Heart right ventricle (tissue), 16 donors: ENCODE measurements at regions not wholly inside any gene's neighbourhood (a gene's known extent, or its start where the extent isn't known, plus 50 kb on each side); places are given as distances from the start of the nearest gene placed in this dataset.

ENCODE experiments used
- ATAC-seq, 8 donors: fragments of 200-7000 bp; cut with Tn5 transposase; one replicate each; pipeline ENCODE4 v1.9.1; 2020; ENCODE audit warnings: mild to moderate bottlenecking in 8 of 8, moderate library complexity in 8 of 8, moderate number of reproducible peaks in 1 of 8
- DNase-seq, 2 donors: peaks; one replicate each; pipeline ENCODE4 v3.0.0-alpha.2; 2020
- H3K27ac ChIP-seq, 10 donors: fragments of 200-600 bp; sonication (generic) in 2 of 10; one replicate each; pipeline versions ENCODE4 v1.5.0 to v1.8.0; 2020 to 2022; ENCODE audit warnings: mild to moderate bottlenecking in 3 of 10
- H3K27me3 ChIP-seq, 7 donors: fragments of 200-600 bp; one replicate each; pipeline ENCODE4 v1.8.0; 2021 to 2022; ENCODE audit warnings: mild to moderate bottlenecking in 2 of 7
- H3K36me3 ChIP-seq, 9 donors: fragments of 200-600 bp; sonication (generic) in 1 of 9; one replicate each; pipeline versions ENCODE4 v1.5.0 to v1.8.0; 2020 to 2022; ENCODE audit warnings: mild to moderate bottlenecking in 2 of 9
- H3K4me1 ChIP-seq, 9 donors: fragments of 200-600 bp; sonication (generic) in 1 of 9; one replicate each; pipeline versions ENCODE4 v1.5.0 to v1.8.0; 2020 to 2022; ENCODE audit warnings: mild to moderate bottlenecking in 4 of 9
- H3K4me3 ChIP-seq, 10 donors: fragments of 200-600 bp; sonication (generic) in 2 of 10; one replicate each; pipeline versions ENCODE4 v1.5.0 to v1.8.0; 2020 to 2022; ENCODE audit warnings: mild to moderate bottlenecking in 7 of 10, moderate library complexity in 2 of 10
- H3K9me3 ChIP-seq, 11 donors: fragments of 200-600 bp in 10 of 11; sonication (generic) in 2 of 11; one replicate each; pipeline versions ENCODE4 v1.5.0 to v1.8.0; 2013 to 2022; ENCODE audit warnings: mild to moderate bottlenecking in 2 of 11, control low read depth in 1 of 11, moderate library complexity in 1 of 11
- WGBS, 2 donors: extraction: QIAGEN DNeasy Blood & Tissue Kit; methylation state at CpG; one replicate each; pipeline ENCODE4 v1.1.7; 2013; ENCODE audit warnings: inconsistent platforms in 1 of 2; 5-methylcytosine and 5-hydroxymethylcytosine counted together
- intact Hi-C, 10 donors: fragments of 100-400 bp; cut with DNase I; formaldehyde crosslinking; loops; one replicate each; pipeline versions ENCODE4 v1.11.1 to v1.14.2; 2022
- TF ChIP-seq, protein P1 (sequence below), 9 donors: fragments of 200-600 bp; sonication (generic) in 2 of 9; IDR thresholded peaks; one replicate each; pipeline versions ENCODE4 v1.5.0 to v1.8.0; 2021 to 2022; ENCODE audit warnings: antibody characterized with exemption in 9 of 9, mild to moderate bottlenecking in 5 of 9, moderate library complexity in 1 of 9
- donor health status: Arrhythmogenic right ventricular cardiomyopathy.
- donor health status: ischemic (EF 13 %, LVEDD 7.1; RV severe dilation, severe dysfunction).
- donor health status: healthy with polysubstance abuse.
- donor health status: DM: no; HTN: yes; CAD: no.
- donor health status: DM: no; HTN: no; CAD: no.
- donor health status: ischemic (EF 25% LVEDD 6.9; RV normal size, moderate dysfunction).
- donor health status: ischemic (EF 25% LVEDD 5.7; RV mildly dilated, moderate dysfunction).
- donor health status: healthy.
- donor health status: DM: yes; HTN: yes; CAD: no.
- donor health status: Ischemic cardiomyopathy.
- donor health status: ischemic (EF 35%, LVEDD 5.7; RV mildly dilated, moderate dysfunction).
- donor health status: nonischemic (EF 11% LVEDD 7.7; RV severe dilation, severe dysfunction).
- donor health status: DM: yes; HTN: yes; CAD: no.
- donor health status: PGD.
- donor health status: ischemic (EF 29% LVEDD 5.4; RV normal size, mild dysfunction).
- donor health status: nonischemic (EF 23%, LVEDD 6.1; RV moderate dilation, normal function).

DNA sequence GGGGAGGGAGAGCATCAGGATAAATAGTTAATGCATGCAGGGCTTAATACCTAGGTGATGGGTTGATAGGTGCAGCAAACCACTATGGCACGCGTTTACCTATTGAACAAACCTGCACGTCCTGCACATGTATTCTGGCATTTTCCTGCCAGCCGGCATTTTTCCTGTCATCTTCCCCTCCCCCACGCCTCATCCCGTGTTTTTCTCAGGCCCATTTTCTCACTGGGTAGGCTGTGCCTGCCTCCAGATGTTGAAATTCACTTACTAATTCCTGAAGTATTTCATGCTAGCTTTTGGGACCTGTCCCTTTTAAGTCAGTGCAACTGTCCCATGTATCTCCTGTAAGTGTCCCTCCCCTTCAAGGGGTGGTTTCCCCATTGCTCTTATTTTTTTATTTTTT lies 220.3 kb upstream of the NPY start:
- H3K36me3 ChIP-seq = no peaks in the 10 kb centered on the region
- 86 to 89% methylated on average over 6 of the region's 6 CpGs for WGBS, 2 donors
- no peaks in the 10 kb centered on the region for H3K4me1 ChIP-seq
- DNase-seq = no peak
- TF ChIP-seq, protein P1, sequence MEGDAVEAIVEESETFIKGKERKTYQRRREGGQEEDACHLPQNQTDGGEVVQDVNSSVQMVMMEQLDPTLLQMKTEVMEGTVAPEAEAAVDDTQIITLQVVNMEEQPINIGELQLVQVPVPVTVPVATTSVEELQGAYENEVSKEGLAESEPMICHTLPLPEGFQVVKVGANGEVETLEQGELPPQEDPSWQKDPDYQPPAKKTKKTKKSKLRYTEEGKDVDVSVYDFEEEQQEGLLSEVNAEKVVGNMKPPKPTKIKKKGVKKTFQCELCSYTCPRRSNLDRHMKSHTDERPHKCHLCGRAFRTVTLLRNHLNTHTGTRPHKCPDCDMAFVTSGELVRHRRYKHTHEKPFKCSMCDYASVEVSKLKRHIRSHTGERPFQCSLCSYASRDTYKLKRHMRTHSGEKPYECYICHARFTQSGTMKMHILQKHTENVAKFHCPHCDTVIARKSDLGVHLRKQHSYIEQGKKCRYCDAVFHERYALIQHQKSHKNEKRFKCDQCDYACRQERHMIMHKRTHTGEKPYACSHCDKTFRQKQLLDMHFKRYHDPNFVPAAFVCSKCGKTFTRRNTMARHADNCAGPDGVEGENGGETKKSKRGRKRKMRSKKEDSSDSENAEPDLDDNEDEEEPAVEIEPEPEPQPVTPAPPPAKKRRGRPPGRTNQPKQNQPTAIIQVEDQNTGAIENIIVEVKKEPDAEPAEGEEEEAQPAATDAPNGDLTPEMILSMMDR (IDR thresholded peaks at IDR 0.05) = no peak
- H3K27me3 ChIP-seq = no peaks in the 10 kb centered on the region
- no peak overlapping the region for H3K27ac ChIP-seq
- no peak for ATAC-seq
- H3K9me3 ChIP-seq = peaks cover 0 to 7% (median 0%) of the 10 kb centered on the region in 11 donors
- H3K4me3 ChIP-seq = no peak overlapping the region
- intact Hi-C loops = no loop called here

DNA sequence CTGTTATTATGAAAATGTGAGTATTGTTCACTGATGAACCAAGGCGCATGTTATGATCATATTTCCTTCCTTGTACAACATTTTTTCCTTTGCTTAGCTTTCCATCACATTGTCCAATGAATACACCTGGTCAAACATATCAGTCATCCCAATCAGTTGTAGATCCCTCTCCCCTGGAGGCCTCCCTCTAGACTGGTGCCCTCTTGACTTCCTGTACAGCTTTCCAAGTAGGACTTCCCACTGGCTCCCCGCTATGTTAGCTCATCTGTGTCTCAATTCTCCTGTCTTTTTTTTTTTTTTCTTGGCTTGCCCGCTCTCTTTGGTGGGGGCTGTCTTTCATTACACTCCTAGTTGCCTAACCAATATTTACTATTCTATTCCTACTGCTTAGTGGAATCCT lies 214.2 kb upstream of the NPY start:
- DNase-seq (no peak), ATAC-seq (no peak)
- Histone ChIP-seq H3K27ac (no peak overlapping the region), H3K4me3 (no peak overlapping the region), H3K27me3 (no peaks in the 10 kb centered on the region), H3K9me3 (no peaks in the 10 kb centered on the region), H3K4me1 (no peaks in the 10 kb centered on the region), H3K36me3 (no peaks in the 10 kb centered on the region)
- TF ChIP-seq, protein P1 (IDR thresholded peaks at IDR 0.05) = no peak
- WGBS, 2 donors = 81 to 86% methylated on average over 3 of the region's 3 CpGs
- intact Hi-C loops = no loop called here

DNA sequence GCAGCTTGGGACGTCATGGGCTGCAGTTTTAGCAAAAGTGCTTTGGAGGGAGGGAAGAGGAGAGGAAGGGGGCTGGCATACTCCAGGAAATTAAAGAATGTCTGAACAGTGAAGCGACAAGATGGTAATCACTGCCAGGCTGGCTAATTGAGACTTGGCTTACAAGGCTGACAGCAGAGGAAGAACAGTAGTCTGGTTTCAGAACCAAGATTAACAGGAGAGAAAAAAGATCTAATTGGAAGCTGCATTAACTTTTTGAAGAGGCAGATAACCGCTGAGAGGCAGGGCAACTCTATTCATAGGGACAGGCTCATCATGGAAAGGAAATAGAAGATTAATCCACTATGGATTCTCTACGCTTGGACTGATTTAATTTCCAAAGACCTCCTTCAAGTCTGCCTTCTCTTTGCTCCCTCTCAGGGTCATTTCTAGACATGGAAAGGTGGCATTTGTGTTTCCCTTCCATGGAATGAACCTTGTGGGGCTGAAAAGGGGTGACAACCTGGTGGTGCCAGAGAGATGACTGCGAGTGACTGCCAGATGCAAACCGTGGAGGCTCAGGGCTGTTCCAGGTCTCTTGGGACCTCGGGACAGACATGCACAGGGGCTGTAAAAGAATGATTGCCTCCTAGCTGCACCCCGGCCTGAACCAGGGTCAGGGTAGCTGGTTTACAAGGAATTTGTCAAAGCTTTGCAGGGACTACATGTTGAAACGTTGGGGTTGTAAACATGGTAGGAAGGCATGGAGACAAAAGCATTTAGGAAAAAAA lies 210.2 kb upstream of the NPY start:
- intact Hi-C loops = no loop called here
- TF ChIP-seq, protein P1 (IDR thresholded peaks at IDR 0.05) = no peak
- DNase-seq = no peak
- H3K36me3 ChIP-seq = no peaks in the 10 kb centered on the region
- ATAC-seq = no peak
- H3K27ac ChIP-seq = no peak overlapping the region
- H3K4me1 ChIP-seq = no peaks in the 10 kb centered on the region
- H3K9me3 ChIP-seq = no peaks in the 10 kb centered on the region
- H3K27me3 ChIP-seq = peaks cover 0 to 4% (median 0%) of the 10 kb centered on the region in 7 donors
- 50 to 51% methylated on average over 9 of the region's 9 CpGs for WGBS, 2 donors
- H3K4me3 ChIP-seq = no peak overlapping the region

DNA sequence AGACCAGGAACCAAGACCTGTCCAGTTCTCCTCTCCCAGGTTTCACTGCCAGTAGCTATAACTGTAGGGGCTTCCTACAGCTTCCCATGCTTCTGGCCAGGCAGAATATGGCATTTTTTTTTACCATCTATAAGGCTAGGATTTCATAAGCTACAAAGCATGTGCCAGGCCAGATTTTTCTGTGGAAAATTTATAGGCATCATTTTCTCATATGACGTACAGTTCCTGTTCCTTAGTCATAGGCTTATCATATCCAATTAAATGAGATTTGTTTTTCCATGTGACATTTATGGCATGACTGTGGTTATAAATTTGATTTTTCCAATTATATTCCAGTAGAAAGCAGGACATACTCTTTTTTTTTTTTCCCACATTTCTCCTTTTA lies 208.6 kb upstream of the NPY start:
- Histone ChIP-seq H3K27ac (no peak overlapping the region), H3K36me3 (no peaks in the 10 kb centered on the region), H3K4me1 (no peaks in the 10 kb centered on the region), H3K9me3 (no peaks in the 10 kb centered on the region), H3K27me3 (peaks cover 0 to 4% (median 0%) of the 10 kb centered on the region in 7 donors), H3K4me3 (no peak overlapping the region)
- TF ChIP-seq, protein P1 (IDR thresholded peaks at IDR 0.05) = no peak
- no peak for ATAC-seq
- intact Hi-C loops = no loop called here
- no peak for DNase-seq
- WGBS, 2 donors = 32 to 95% methylated on average over 1 of the region's 1 CpG
